ENCODE measurements at regions not wholly inside any gene's neighbourhood (a gene's known extent, or its start where the extent isn't known, plus 50 kb on each side); places are given as distances from the start of the nearest gene placed in this dataset.
"Not testable (repeated sequence)": the region's sequence is repeated elsewhere in the genome, so short reads cannot be mapped to it uniquely, and the experiment has no call there.

DNA sequence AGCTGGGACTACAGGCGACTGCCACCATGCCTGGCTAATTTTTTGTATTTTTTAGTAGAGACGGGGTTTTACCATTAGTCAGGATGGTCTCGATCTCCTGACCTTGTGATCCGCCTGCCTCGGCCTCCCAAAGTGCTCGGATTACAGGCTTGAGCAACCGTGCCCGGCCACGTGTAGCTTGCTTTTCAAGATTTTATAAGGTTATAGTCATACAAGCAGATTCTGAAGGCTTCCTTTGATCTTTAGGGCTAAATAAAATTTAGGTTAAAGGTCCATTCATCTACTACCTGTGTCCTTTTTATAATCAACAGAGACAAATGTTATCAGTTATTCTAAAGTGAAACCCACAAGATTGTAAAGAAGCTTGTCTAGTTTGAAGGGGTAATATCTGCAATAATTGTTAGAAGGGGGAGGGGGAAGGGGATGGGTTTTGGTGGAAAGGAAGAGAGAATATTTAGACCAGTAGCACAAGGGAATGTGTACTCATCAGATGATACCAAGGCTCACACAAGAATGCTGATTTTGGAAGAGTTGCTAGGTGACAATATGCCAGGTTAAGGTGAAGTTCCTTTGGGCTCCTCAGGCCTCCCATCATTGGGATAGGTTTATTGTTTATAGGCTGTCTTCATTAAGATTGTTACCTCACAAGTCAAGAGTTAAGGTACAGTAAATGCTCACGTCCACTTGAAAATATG lies 284.7 kb downstream of the ALDH8A1 start:
- no peak for DNase-seq

- DNase-seq = no peak
Observed at GRCh38 chr6:134663800-134664535, 285.9 kb downstream of the ALDH8A1 start.

- DNase-seq = no peak
Observed at GRCh38 chr6:134663356-134663755, 286.5 kb downstream of the ALDH8A1 start.

DNA sequence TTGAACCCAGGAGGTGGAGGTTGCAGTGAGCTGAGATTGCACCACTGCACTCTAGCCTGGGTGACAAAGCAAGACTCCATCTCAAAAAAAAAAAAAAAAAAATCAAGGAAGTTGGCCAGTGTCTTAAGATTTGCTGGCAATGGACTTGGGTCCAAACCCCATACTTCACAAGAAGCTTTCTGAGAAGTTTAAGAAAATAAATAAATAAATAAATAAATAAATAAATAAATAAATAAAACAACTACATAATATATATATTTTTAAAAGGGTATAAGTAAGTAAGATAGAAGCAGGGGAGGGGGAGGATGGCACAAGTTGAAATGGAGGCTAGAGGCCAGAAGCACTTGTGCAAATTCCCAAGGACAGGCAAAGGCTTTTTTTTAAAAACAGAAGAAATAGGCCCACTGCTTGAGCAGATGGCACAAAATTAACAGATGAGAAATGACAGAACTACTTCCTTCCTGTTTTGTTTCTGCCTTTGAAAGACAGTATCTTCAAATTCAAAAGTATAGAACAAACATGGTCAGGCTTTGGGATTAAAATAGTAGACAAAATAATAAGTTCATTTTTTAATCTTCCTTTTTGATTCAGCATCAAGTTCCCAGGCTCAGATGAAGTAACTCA lies 287.7 kb downstream of the ALDH8A1 start:
- no peak for DNase-seq

DNA sequence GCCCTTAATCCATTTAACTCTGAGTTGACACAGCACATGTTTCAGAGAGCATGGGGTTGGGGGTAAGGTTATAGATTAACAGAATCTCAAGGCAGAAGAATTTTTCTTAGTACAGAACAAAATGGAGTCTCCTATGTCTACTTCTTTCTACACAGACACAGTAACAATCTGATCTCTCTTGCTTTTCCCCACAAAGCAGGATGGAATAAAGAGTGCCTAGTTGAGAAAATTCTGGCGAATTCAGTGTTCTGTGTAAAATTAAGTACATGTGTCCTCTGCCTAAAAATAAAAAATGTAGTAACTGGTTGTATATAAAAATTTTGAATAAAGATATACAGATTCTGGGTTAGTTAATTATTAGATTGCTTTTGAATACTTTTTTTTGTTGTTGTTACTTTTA lies 290.0 kb downstream of the ALDH8A1 start:
- not testable (repeated sequence) for DNase-seq

DNA sequence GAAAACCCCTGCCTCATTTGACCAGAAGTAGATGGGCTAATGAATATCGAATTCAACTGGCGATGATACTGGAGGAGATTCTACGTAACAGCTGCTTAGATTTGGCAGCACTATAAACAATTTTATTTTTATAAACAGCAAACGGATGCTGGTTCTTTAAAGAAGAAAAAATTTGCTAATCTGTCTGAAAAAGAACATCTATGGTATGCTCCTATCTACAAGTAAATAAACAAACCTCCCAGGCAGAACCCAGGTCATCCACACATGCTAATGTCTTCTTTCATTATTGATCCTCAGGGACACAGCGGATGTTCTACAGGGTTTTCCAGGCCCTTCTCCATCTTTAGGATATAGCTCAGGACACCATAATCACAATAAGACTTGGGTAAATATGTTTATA lies 291.3 kb downstream of the ALDH8A1 start:
- DNase-seq = no peak

DNA sequence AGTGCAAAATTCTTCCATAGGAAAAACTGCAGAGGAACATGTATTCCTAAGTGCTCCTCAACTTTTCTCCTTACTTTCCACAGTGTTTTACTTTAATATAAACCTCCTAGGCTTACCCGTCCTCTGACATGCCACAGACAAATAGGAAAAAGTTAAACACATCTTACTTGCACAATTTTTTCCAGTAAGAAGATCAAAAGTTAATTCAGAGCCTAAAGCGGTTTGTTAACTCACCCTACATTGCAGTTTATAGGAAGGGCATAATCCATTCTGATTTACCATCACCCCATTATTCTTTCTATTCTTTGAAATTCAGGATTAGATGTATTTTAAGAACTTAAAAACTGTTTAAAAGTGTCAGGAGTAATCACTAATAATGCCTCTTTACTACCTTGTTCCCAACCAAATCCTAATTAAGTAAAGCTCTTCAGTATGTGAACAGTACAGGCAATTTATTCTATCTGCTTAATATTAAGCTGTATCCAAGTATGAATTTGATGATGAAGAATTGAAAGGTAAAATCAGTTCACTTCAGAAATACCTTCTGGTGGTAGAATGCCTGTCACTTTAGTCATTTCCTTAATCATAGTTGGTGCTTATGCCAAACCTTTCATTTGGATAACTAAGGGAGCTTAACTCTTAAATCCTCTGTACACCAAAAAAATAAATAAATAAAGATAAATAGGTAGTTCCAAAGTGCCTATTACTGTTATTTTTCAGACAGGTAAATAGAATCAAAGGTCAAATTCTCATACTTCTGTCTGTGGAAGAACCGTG lies 292.0 kb downstream of the ALDH8A1 start:
- no peak for DNase-seq

GRCh38 chr6:134657343-134657742 lies 292.6 kb downstream of the ALDH8A1 start:
- no peak for DNase-seq

DNA sequence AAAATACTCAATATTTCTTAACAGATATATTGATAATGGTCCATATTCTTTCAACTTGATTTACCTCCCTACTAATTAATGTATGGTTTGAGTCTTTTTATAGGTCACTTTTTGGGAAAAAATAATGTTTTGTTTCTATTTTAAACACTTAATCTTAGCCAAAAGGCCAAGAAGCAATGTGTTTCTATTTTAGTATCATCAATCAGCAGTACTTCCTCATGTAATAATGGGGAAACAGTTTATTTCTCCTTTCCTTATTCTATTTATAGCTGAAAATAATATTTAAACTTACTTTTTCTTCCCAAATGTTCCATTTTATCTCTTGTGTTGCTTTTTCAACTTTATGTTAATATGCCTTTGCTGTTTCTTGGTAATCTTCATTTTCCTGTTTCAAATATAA lies 295.1 kb downstream of the ALDH8A1 start:
- no peak for DNase-seq

- no peak for DNase-seq
Observed at GRCh38 chr6:134651519-134651918, 298.4 kb downstream of the ALDH8A1 start.

GRCh38 chr6:134647861-134648260 lies 302.0 kb downstream of the ALDH8A1 start:
- DNase-seq = no peak

DNA sequence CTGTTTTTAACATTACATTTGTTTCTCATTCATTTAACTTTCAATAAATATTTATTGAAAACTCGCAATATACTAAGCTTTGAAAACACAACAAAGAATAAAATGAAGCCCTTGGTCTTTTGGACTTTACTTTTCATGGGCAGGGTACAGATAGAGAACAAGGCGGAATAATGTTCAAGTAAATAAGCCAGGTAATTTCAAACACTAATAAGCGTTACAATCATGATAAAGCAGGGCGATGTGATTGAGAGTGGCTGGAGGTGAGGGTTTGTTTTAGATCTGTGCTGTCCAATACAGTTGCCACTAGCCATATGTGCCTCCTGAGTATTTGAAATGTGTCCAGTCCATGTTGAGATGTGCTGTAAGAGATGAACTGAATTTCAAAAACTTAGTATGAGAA lies 307.1 kb downstream of the ALDH8A1 start:
- no peak for DNase-seq

- no peak for DNase-seq
Observed at GRCh38 chr6:134642279-134642678, 307.6 kb downstream of the ALDH8A1 start.

DNA sequence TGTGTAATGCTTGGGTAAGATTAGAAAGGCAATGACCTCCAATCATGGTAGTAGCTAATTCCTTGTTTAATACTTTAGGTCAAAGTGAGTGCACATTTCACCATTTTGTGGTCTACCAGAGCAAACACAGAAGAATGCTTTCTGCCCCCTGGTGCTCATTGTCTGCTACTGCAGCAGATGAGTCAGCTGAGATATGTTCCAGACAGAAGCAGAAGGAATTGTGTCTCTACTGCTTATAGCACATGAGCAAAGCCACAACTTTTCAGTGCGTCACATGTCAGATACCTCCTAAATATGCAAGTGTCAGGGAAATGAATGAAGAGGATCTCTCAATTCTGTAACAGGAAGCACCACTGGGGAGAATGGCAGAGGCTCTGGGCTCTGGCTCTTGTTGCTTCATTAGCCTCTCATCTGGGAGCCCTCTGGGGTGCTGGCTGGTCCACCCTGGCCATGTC lies 308.9 kb downstream of the ALDH8A1 start:
- peak; percentile 82 to 84 for DNase-seq

DNA sequence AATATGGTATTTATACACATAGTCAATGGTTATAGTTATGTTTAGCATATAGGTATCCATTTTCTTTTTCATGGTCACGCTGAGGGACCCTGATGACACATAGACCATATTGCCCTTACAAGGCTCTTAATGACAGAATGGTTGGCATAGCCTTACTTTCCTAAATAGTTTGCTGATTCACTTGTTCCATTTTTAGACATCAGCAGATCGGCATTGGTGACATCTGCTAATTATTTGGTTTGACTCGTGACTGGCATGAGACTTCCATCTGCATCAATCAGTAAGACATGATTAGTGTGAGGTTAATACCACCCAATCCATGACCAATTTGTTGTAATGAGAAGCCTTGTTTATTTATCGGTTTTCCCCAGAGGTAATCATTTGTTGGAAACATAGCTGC lies 309.7 kb downstream of the ALDH8A1 start:
- no peak for DNase-seq

DNA sequence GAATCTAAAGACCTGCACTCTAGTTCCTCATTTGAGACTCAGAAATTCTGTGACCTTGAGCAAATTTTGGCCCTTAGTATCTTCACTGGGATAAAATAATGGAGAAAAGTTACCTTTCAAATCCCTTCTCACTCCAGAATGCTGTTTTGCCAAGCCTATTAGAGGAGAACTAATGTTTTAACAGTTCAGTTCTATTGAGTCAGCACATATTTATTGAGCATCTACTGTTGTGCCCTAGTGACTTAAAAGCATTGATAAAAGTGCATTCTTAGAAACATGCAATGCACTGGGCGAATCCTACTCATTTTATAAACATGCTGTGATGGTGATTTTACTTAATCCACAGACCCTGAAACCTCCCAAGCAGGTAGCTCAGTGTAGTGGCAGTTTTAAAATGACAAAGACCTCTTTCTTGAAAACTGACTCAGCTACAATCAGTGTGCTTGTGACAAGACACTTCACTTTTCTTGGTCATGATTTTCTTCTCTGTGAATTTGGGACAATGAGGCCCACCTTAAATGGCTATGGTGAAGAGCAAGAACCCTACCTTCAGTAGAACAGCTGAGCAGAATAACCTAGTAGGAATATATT lies 312.0 kb downstream of the ALDH8A1 start:
- DNase-seq = no peak

- DNase-seq = no peak
Observed at GRCh38 chr6:134637282-134637681, 312.6 kb downstream of the ALDH8A1 start.

GRCh38 chr6:134636186-134636799 lies 313.6 kb downstream of the ALDH8A1 start:
- DNase-seq = peak in 1 of 2 experiments; percentile 29

DNA sequence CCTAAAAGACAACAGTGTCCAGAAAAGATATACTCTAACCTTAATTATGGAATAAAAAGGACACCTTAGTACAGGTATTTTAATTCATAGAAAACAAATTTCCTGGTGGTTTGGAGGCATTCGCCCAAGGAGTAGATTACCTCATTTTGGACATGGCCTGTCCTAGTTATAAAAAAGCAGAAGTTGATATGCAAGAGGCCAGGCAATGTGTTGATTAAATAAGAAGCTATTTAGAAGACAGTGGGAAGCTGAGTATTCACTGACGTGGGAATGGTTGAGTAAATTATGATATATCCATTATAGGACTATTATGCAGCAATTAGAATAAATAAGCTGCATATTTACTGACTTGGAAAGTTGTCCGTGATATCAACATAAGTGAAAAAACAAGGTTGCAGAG lies 314.9 kb downstream of the ALDH8A1 start:
- no peak for DNase-seq

DNA sequence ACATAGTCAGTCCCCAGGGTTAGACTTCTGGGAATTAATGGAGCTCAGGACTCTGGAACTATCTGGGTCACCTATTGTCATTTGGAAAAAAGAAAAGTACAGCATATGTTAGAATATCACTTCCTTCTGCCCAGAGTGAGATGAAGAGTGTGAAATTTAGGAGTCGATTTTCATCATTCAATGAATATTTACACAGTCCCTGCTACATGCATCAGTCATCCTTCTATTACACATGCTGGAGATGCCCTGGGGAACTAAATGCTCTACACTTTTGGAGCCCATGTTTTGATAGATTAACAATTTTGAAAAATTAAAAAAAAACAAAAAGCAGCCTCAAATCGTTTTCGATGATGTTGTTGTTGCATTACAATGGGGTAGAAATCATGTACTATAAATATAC lies 315.4 kb downstream of the ALDH8A1 start:
- no peak for DNase-seq

- DNase-seq = peak; percentile 61
Observed at GRCh38 chr6:134632982-134633940, 315.3 kb upstream of the SGK1 start.

All from activated T-cell treated with anti-CD3 and anti-CD28 coated beads, Interleukin-2, amount 50 U/mL, for 48 hours (primary cell).